GM10266 (cell line): ENCODE measurements at regions not wholly inside any gene's neighbourhood (a gene's known extent, or its start where the extent isn't known, plus 50 kb on each side); places are given as distances from the start of the nearest gene placed in this dataset.

ENCODE experiments used
- DNase-seq: peaks from one replicate; pipeline ENCODE4 v3.0.0; 2012; ENCODE audit errors: extremely low spot score
- CTCF ChIP-seq: IDR thresholded peaks from 2 replicates; pipeline ENCODE4 v1.5.1; 2012; ENCODE audit warnings: mild to moderate bottlenecking, low read depth; ENCODE audit not compliant: control insufficient read depth, insufficient read depth; ENCODE audit errors: missing control alignments

- no peak for DNase-seq
- no peak for TF ChIP-seq CTCF
Measured at GRCh38 chr9:79003514-79003913, 568.3 kb upstream of the TLE4 start.

- no peak for TF ChIP-seq CTCF
- no peak for DNase-seq
Measured at GRCh38 chr9:79004032-79004431, 567.7 kb upstream of the TLE4 start.

GRCh38 chr9:79006546-79006945 is 565.2 kb upstream of the TLE4 start:
- TF ChIP-seq CTCF = no peak
- no peak for DNase-seq

GRCh38 chr9:79007701-79008483 is 563.9 kb upstream of the TLE4 start:
- DNase-seq = no peak
- no peak for TF ChIP-seq CTCF

- no peak for DNase-seq
- TF ChIP-seq CTCF = no peak
Measured at GRCh38 chr9:79008916-79009315, 562.8 kb upstream of the TLE4 start.

- no peak for DNase-seq
- no peak for TF ChIP-seq CTCF
Measured at GRCh38 chr9:79011461-79011860, 560.3 kb upstream of the TLE4 start.

- TF ChIP-seq CTCF = no peak
- DNase-seq = no peak
Measured at GRCh38 chr9:79012561-79012960, 559.2 kb upstream of the TLE4 start.
